ENCODE measurements at regions not wholly inside any gene's neighbourhood (a gene's known extent, or its start where the extent isn't known, plus 50 kb on each side); places are given as distances from the start of the nearest gene placed in this dataset.
"Not testable (repeated sequence)": the region's sequence is repeated elsewhere in the genome, so short reads cannot be mapped to it uniquely, and the experiment has no call there.

DNA sequence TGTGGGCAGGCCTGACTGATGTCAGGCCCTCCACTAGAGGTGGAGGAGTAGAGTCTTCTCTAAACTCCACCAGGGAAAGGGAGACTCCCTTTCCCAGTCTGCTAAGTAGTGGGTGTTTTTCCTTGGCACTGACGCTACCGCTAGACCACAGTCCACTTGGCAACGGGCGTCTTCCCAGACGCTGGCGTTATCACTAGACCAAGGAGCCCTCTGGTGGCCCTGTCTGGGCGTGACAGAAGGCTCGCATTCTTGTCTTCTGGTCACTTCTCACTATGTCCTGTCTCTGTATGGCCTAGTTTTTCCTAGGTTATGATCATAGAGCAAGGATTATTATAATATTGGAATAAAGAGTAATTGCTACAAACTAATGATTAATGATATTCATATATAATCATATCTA is 252.1 kb downstream of the TRIML1 start:
- TF ChIP-seq, protein P1, sequence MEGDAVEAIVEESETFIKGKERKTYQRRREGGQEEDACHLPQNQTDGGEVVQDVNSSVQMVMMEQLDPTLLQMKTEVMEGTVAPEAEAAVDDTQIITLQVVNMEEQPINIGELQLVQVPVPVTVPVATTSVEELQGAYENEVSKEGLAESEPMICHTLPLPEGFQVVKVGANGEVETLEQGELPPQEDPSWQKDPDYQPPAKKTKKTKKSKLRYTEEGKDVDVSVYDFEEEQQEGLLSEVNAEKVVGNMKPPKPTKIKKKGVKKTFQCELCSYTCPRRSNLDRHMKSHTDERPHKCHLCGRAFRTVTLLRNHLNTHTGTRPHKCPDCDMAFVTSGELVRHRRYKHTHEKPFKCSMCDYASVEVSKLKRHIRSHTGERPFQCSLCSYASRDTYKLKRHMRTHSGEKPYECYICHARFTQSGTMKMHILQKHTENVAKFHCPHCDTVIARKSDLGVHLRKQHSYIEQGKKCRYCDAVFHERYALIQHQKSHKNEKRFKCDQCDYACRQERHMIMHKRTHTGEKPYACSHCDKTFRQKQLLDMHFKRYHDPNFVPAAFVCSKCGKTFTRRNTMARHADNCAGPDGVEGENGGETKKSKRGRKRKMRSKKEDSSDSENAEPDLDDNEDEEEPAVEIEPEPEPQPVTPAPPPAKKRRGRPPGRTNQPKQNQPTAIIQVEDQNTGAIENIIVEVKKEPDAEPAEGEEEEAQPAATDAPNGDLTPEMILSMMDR (IDR thresholded peaks at IDR 0.05): not testable (repeated sequence)
- TF ChIP-seq POLR2A (IDR thresholded peaks at IDR 0.05): not testable (repeated sequence)

Data from lower leg skin (tissue), 3 donors.